ENCODE measurements at regions not wholly inside any gene's neighbourhood (a gene's known extent, or its start where the extent isn't known, plus 50 kb on each side); places are given as distances from the start of the nearest gene placed in this dataset.

- no peak overlapping the region for H3K27ac ChIP-seq (ENCODE audit: low read depth, low read length)
- Mint-ChIP-seq H3K4me3 (ENCODE audit: unreplicated experiment) (no peak overlapping the region), H3K9me3 (ENCODE audit: unreplicated experiment) (no peaks in the 10 kb centered on the region), H3K4me1 (ENCODE audit: low read depth, unreplicated experiment) (peaks cover 4% of the 10 kb centered on the region), H3K27ac (ENCODE audit: unreplicated experiment) (no peak overlapping the region), H3K36me3 (ENCODE audit: low read depth, unreplicated experiment) (no peaks in the 10 kb centered on the region), H3K27me3 (ENCODE audit: low read depth, unreplicated experiment) (no peaks in the 10 kb centered on the region)
- H3K9me3 ChIP-seq (ENCODE audit: insufficient read depth, low read depth, low read length) = no peaks in the 10 kb centered on the region
- H2AFZ ChIP-seq (ENCODE audit: low read depth, low read length) = no peak overlapping the region
- no peak overlapping the region for H3K9ac ChIP-seq (ENCODE audit: low read length)
- no peaks in the 10 kb centered on the region for H4K20me1 ChIP-seq (ENCODE audit: insufficient read depth, low read length)
- DNase-seq (ENCODE audit: low read depth) (no peak), FAIRE-seq (no peak)
- no peak for TF ChIP-seq EZH2 (IDR thresholded peaks at IDR 0.05; ENCODE audit: insufficient read depth, low read length)
- no peak for TF ChIP-seq CTCF (IDR thresholded peaks at IDR 0.05; ENCODE audit: insufficient read depth, low read depth, low read length)
- peaks cover 4% of the 10 kb centered on the region for H3K27me3 ChIP-seq (ENCODE audit: insufficient read depth, low read length)
- H3K4me1 ChIP-seq (ENCODE audit: insufficient read depth, low read length) = no peaks in the 10 kb centered on the region
- H3K4me3 ChIP-seq (ENCODE audit: insufficient read depth, low read depth, low read length) = no peak overlapping the region
- H3K79me2 ChIP-seq (ENCODE audit: insufficient read depth, low read length) = no peaks in the 10 kb centered on the region
- H3K36me3 ChIP-seq (ENCODE audit: insufficient read depth, low read length) = no peaks in the 10 kb centered on the region
- H3K4me2 ChIP-seq (ENCODE audit: low read length) = no peak overlapping the region
These were observed 280.5 kb upstream of the VLDLR start for GRCh38 chr9:2341126-2341525.

GRCh38 chr9:2341956-2342355 is 279.6 kb upstream of the VLDLR start:
- Mint-ChIP-seq H3K36me3 (ENCODE audit: low read depth, unreplicated experiment) (no peaks in the 10 kb centered on the region), H3K27ac (ENCODE audit: unreplicated experiment) (no peak overlapping the region), H3K4me1 (ENCODE audit: low read depth, unreplicated experiment) (peaks cover 4% of the 10 kb centered on the region), H3K9me3 (ENCODE audit: unreplicated experiment) (no peaks in the 10 kb centered on the region), H3K4me3 (ENCODE audit: unreplicated experiment) (no peak overlapping the region), H3K27me3 (ENCODE audit: low read depth, unreplicated experiment) (no peaks in the 10 kb centered on the region)
- no peak overlapping the region for H3K4me3 ChIP-seq (ENCODE audit: insufficient read depth, low read depth, low read length)
- no peaks in the 10 kb centered on the region for H3K36me3 ChIP-seq (ENCODE audit: insufficient read depth, low read length)
- H3K9me3 ChIP-seq (ENCODE audit: insufficient read depth, low read depth, low read length) = no peaks in the 10 kb centered on the region
- no peaks in the 10 kb centered on the region for H3K4me1 ChIP-seq (ENCODE audit: insufficient read depth, low read length)
- no peak for FAIRE-seq
- DNase-seq (ENCODE audit: low read depth) = no peak
- TF ChIP-seq EZH2 (IDR thresholded peaks at IDR 0.05; ENCODE audit: insufficient read depth, low read length) (no peak), CTCF (IDR thresholded peaks at IDR 0.05; ENCODE audit: insufficient read depth, low read depth, low read length) (no peak)
- no peaks in the 10 kb centered on the region for H3K79me2 ChIP-seq (ENCODE audit: insufficient read depth, low read length)
- H4K20me1 ChIP-seq (ENCODE audit: insufficient read depth, low read length) = no peaks in the 10 kb centered on the region
- peaks cover 4% of the 10 kb centered on the region for H3K27me3 ChIP-seq (ENCODE audit: insufficient read depth, low read length)
- H3K9ac ChIP-seq (ENCODE audit: low read length) = no peak overlapping the region
- H3K27ac ChIP-seq (ENCODE audit: low read depth, low read length) = no peak overlapping the region
- H2AFZ ChIP-seq (ENCODE audit: low read depth, low read length) = no peak overlapping the region
- H3K4me2 ChIP-seq (ENCODE audit: low read length) = no peak overlapping the region

GRCh38 chr9:2343756-2344155 is 277.8 kb upstream of the VLDLR start:
- no peak for DNase-seq (ENCODE audit: low read depth)
- H3K9me3 Mint-ChIP-seq (ENCODE audit: unreplicated experiment) = peaks cover 2% of the 10 kb centered on the region
- no peak overlapping the region for H3K4me3 Mint-ChIP-seq (ENCODE audit: unreplicated experiment)
- H3K36me3 ChIP-seq (ENCODE audit: insufficient read depth, low read length) = no peaks in the 10 kb centered on the region
- H3K27ac ChIP-seq (ENCODE audit: low read depth, low read length) = no peak overlapping the region
- H3K4me3 ChIP-seq (ENCODE audit: insufficient read depth, low read depth, low read length) = no peak overlapping the region
- TF ChIP-seq EZH2 (IDR thresholded peaks at IDR 0.05; ENCODE audit: insufficient read depth, low read length) = no peak
- FAIRE-seq = no peak
- H3K4me1 Mint-ChIP-seq (ENCODE audit: low read depth, unreplicated experiment) = peaks cover 4% of the 10 kb centered on the region
- no peaks in the 10 kb centered on the region for H4K20me1 ChIP-seq (ENCODE audit: insufficient read depth, low read length)
- H3K27ac Mint-ChIP-seq (ENCODE audit: unreplicated experiment) = no peak overlapping the region
- no peaks in the 10 kb centered on the region for H3K79me2 ChIP-seq (ENCODE audit: insufficient read depth, low read length)
- H3K36me3 Mint-ChIP-seq (ENCODE audit: low read depth, unreplicated experiment) = no peaks in the 10 kb centered on the region
- no peaks in the 10 kb centered on the region for H3K4me1 ChIP-seq (ENCODE audit: insufficient read depth, low read length)
- H3K27me3 ChIP-seq (ENCODE audit: insufficient read depth, low read length) = no peaks in the 10 kb centered on the region
- no peak overlapping the region for H2AFZ ChIP-seq (ENCODE audit: low read depth, low read length)
- no peaks in the 10 kb centered on the region for H3K27me3 Mint-ChIP-seq (ENCODE audit: low read depth, unreplicated experiment)
- H3K9me3 ChIP-seq (ENCODE audit: insufficient read depth, low read depth, low read length) = no peaks in the 10 kb centered on the region
- H3K9ac ChIP-seq (ENCODE audit: low read length) = no peak overlapping the region
- no peak overlapping the region for H3K4me2 ChIP-seq (ENCODE audit: low read length)

All from astrocyte (in vitro differentiated cells and primary cell).